K562 (cell line): ENCODE measurements at regions not wholly inside any gene's neighbourhood (a gene's known extent, or its start where the extent isn't known, plus 50 kb on each side); places are given as distances from the start of the nearest gene placed in this dataset.

Source experiments
- CREM ChIP-seq: IDR thresholded peaks from 2 replicates; pipeline ENCODE4 v1.6.1; 2014; ENCODE audit warnings: antibody characterized with exemption, low read depth
- ERF ChIP-seq: fragments of 450-650 bp; formaldehyde crosslinking; IDR thresholded peaks from 2 replicates; pipeline ENCODE4 v1.4.0; 2020; ENCODE audit warnings: mild to moderate bottlenecking, mixed read lengths
- KLF10 ChIP-seq: fragments of 250-450 bp; sonication (Bioruptor Pico); IDR thresholded peaks from 2 replicates; pipeline ENCODE4 v1.6.1; 2021; ENCODE audit warnings: matching md5 sums
- U2AF1 ChIP-seq: fragments of 200-400 bp; formaldehyde crosslinking; optimal IDR thresholded peaks from 2 replicates; pipeline ENCODE3; 2017; ENCODE audit warnings: mild to moderate bottlenecking, low read depth, low read length, moderate library complexity
- U2AF2 ChIP-seq: fragments of 200-400 bp; formaldehyde crosslinking; optimal IDR thresholded peaks from 2 replicates; pipeline ENCODE3; 2017; ENCODE audit warnings: low read depth, mild to moderate bottlenecking, low read length
- ZBTB12 ChIP-seq: fragments of 250-450 bp; sonication (Bioruptor Pico); IDR thresholded peaks from 2 replicates; pipeline ENCODE4 v1.4.0; 2020
- ZNF407 ChIP-seq: fragments of 450-650 bp; IDR thresholded peaks from 2 replicates; pipeline ENCODE4 v1.6.1; 2016; ENCODE audit warnings: low read depth

- no peak for TF ChIP-seq ZNF407
- TF ChIP-seq CREM = no peak
- no peak for TF ChIP-seq ERF (CRISPR knock-in tag)
- no peak for TF ChIP-seq U2AF2
- no peak for TF ChIP-seq KLF10 (CRISPR knock-in tag)
- TF ChIP-seq ZBTB12 (CRISPR knock-in tag) = no peak
- TF ChIP-seq U2AF1 = no peak
Measured at GRCh38 chr6:1496092-1496491, 106.7 kb downstream of the FOXF2 start (continued).
